Pancreas (tissue), 10 donors: ENCODE measurements at regions not wholly inside any gene's neighbourhood (a gene's known extent, or its start where the extent isn't known, plus 50 kb on each side); places are given as distances from the start of the nearest gene placed in this dataset.

Source experiments
- ATAC-seq, 4 donors: fragments of 200-7000 bp; cut with Tn5 transposase; one replicate each; pipeline versions ENCODE4 v1.8.0 to v1.9.1; 2020; ENCODE audit warnings: mild to moderate bottlenecking in 4 of 4, moderate library complexity in 4 of 4
- DNase-seq, 6 donors: peaks; one replicate each; pipeline ENCODE4 v3.0.0-alpha.2; 2020
- FAIRE-seq: peaks from 2 replicates; lab custom pipeline; 2012; peaks lifted over from hg19 to GRCh38; lab: Jason Lieb, UNC
- H3K27ac ChIP-seq, 4 donors: fragments of 200-600 bp; sonication (generic); 1 replicate in 3 of 4; 2 replicates in 1 of 4; pipeline versions ENCODE4 v1.5.0 to v1.8.0; 2020
- H3K27me3 ChIP-seq, 4 donors: fragments of 200-600 bp; one replicate each; pipeline ENCODE4 v1.8.0; 2021
- H3K36me3 ChIP-seq, 3 donors: fragments of 200-600 bp; sonication (generic) in 1 of 3; one replicate each; pipeline versions ENCODE4 v1.5.0 to v1.8.0; 2020 to 2021
- H3K4me1 ChIP-seq, 3 donors: fragments of 200-600 bp; one replicate each; pipeline ENCODE4 v1.8.0; 2021
- H3K4me3 ChIP-seq, 4 donors: fragments of 200-600 bp; sonication (generic) in 2 of 4; one replicate each; pipeline versions ENCODE4 v1.5.0 to v1.8.0; 2020 to 2021
- H3K9me3 ChIP-seq, 4 donors: fragments of 200-600 bp; one replicate each; pipeline ENCODE4 v1.8.0; 2021
- WGBS, 2 donors: extraction: QIAGEN DNeasy Blood & Tissue Kit; methylation state at CpG; one replicate each; pipeline ENCODE4 v1.1.7; 2013; 5-methylcytosine and 5-hydroxymethylcytosine counted together
- intact Hi-C, 3 donors: fragments of 100-400 bp; cut with DNase I; formaldehyde crosslinking; loops; one replicate each; pipeline versions ENCODE4 v1.11.1 to v1.14.2; 2022
- TF ChIP-seq, protein P1 (sequence below), 4 donors: fragments of 200-600 bp; sonication (generic) in 3 of 4; IDR thresholded peaks; one replicate each; pipeline versions ENCODE4 v1.5.0 to v1.8.0; 2021; ENCODE audit warnings: antibody characterized with exemption in 4 of 4
- donor health status: healthy with polysubstance abuse.
- donor health status: DM: no; HTN: no; CAD: no; lungs with moderate emphysema.
- donor health status: DM: no; HTN: no; CAD: no.
- donor health status: control.
- donor health status: control.
- donor health status: Bipolar disorder and iron deficiency.
- donor health status: DM: yes; HTN: yes; CAD: no.
- donor health status: DM: no; HTN: no; CAD: no.
- donor health status: DM: no; HTN: no; CAD: no.
- donor health status: DM: yes; HTN: yes; CAD: no.

GRCh38 chr2:2825062-2825461, 494.0 kb upstream of the MYT1L start:
- no peaks in the 10 kb centered on the region for H3K27me3 ChIP-seq
- H3K4me3 ChIP-seq: no peak overlapping the region
- no peak for DNase-seq
- TF ChIP-seq, protein P1, sequence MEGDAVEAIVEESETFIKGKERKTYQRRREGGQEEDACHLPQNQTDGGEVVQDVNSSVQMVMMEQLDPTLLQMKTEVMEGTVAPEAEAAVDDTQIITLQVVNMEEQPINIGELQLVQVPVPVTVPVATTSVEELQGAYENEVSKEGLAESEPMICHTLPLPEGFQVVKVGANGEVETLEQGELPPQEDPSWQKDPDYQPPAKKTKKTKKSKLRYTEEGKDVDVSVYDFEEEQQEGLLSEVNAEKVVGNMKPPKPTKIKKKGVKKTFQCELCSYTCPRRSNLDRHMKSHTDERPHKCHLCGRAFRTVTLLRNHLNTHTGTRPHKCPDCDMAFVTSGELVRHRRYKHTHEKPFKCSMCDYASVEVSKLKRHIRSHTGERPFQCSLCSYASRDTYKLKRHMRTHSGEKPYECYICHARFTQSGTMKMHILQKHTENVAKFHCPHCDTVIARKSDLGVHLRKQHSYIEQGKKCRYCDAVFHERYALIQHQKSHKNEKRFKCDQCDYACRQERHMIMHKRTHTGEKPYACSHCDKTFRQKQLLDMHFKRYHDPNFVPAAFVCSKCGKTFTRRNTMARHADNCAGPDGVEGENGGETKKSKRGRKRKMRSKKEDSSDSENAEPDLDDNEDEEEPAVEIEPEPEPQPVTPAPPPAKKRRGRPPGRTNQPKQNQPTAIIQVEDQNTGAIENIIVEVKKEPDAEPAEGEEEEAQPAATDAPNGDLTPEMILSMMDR (IDR thresholded peaks at IDR 0.05): no peak
- no peak overlapping the region for H3K27ac ChIP-seq
- FAIRE-seq: no peak
- no peaks in the 10 kb centered on the region for H3K36me3 ChIP-seq
- 84 to 90% methylated on average over 9 of the region's 9 CpGs for WGBS, 2 donors
- H3K9me3 ChIP-seq: no peaks in the 10 kb centered on the region
- intact Hi-C loops: no loop called here
- ATAC-seq: no peak
- no peaks in the 10 kb centered on the region for H3K4me1 ChIP-seq

DNA sequence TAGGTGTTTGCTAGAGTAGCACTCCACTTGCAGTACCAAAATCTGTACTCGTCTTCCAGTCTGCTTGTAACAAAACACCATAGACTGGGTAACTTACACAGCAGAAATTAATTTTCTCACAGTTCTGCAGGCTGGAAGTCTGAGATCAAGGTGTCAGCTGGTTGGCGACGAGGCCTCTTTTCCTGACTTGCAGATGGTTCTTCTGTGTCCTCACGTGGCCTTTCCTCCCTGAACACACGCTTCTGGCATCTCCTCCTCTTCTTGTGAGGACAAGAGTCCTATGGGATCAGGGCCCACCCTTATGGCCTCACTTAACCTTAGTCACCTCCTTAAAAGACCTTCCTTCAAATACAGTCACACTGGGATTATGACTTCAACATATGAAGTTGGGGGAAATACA, 493.5 kb upstream of the MYT1L start:
- intact Hi-C loops: no loop called here
- TF ChIP-seq, protein P1 (IDR thresholded peaks at IDR 0.05): no peak
- no peak for ATAC-seq
- no peak overlapping the region for H3K4me3 ChIP-seq
- H3K27me3 ChIP-seq: no peaks in the 10 kb centered on the region
- H3K36me3 ChIP-seq: no peaks in the 10 kb centered on the region
- H3K4me1 ChIP-seq: no peaks in the 10 kb centered on the region
- H3K9me3 ChIP-seq: no peaks in the 10 kb centered on the region
- DNase-seq: no peak
- FAIRE-seq: no peak
- WGBS, 2 donors: 70 to 80% methylated on average over 5 of the region's 5 CpGs
- no peak overlapping the region for H3K27ac ChIP-seq

DNA sequence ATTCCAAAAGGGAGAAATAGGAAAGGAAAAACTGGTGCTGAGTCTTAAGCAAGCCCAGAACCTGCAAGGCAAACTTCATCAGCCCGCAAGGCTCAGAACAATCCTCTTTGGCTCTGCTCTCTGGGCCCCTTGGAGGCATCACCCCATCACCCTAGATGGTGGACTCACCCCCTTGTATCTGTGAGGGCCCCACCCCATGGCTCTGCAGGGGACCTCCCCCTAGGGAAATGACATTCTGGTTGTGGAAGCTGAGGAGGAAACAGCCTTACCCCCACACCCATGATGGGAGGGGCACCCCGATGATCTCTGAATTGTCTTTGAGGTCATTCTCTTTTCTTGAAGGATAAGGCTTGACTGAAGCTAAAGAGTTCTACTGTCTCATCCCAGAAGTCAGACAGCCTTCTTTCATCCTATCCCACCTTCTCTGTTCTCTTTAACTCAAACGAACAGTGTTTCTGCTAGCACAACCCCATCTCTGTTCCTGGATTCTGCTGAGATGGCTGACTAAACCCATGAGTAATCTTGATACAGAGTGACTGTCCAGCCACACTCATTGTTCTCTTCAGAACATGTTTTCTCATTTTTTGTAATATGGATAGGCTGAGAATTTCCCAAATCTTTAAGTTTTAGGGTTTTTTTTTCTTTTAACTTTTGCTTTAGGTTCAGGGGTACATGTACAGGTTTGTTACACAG, 492.1 kb upstream of the MYT1L start:
- WGBS, 2 donors: 62 to 63% methylated on average over 3 of the region's 3 CpGs
- FAIRE-seq (no peak), ATAC-seq (no peak), DNase-seq (no peak)
- H3K36me3 ChIP-seq: no peaks in the 10 kb centered on the region
- no peak overlapping the region for H3K4me3 ChIP-seq
- H3K27ac ChIP-seq: no peak overlapping the region
- H3K9me3 ChIP-seq: no peaks in the 10 kb centered on the region
- H3K27me3 ChIP-seq: no peaks in the 10 kb centered on the region
- intact Hi-C loops: no loop called here
- H3K4me1 ChIP-seq: no peaks in the 10 kb centered on the region
- TF ChIP-seq, protein P1 (IDR thresholded peaks at IDR 0.05): no peak

GRCh38 chr2:2822143-2822542, 491.1 kb upstream of the MYT1L start:
- intact Hi-C loops: no loop called here
- no peaks in the 10 kb centered on the region for H3K36me3 ChIP-seq
- H3K4me3 ChIP-seq: no peak overlapping the region
- TF ChIP-seq, protein P1 (IDR thresholded peaks at IDR 0.05): no peak
- H3K27me3 ChIP-seq: no peaks in the 10 kb centered on the region
- WGBS, 2 donors: 74 to 81% methylated on average over 1 of the region's 1 CpG
- FAIRE-seq: no peak
- no peaks in the 10 kb centered on the region for H3K9me3 ChIP-seq
- no peak overlapping the region for H3K27ac ChIP-seq
- no peak for ATAC-seq
- no peaks in the 10 kb centered on the region for H3K4me1 ChIP-seq
- no peak for DNase-seq

DNA sequence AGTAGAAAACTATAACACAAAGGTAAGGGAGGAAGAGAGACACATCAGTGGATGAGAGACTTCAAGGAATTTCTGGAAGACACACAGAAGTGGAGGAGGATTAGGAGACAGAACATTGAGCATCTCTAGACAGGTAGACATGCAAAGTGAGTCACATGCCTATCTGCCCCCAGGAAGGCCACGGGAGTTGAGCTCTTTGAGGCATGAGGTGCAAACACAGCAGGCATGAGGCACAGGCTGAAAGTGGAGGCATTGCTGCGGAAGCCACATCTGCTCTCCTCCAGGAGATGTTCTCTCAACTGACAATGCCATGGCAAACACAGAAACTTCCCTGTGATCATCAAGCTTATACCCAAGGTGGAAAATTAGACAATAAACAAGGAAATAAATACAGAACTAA, 481.6 kb upstream of the MYT1L start:
- WGBS, 2 donors: 56 to 68% methylated on average over 2 of the region's 2 CpGs

More for the DNA sequence above, 481.6 kb upstream of the MYT1L start:
- Histone ChIP-seq H3K36me3 (no peaks in the 10 kb centered on the region), H3K4me1 (no peaks in the 10 kb centered on the region), H3K9me3 (no peaks in the 10 kb centered on the region), H3K4me3 (no peak overlapping the region), H3K27me3 (no peaks in the 10 kb centered on the region), H3K27ac (no peak overlapping the region)
- ATAC-seq: no peak
- TF ChIP-seq, protein P1 (IDR thresholded peaks at IDR 0.05): no peak
- FAIRE-seq: no peak
- DNase-seq: no peak
- intact Hi-C loops: no loop called here
